Heart right ventricle (tissue), 16 donors: ENCODE measurements at regions not wholly inside any gene's neighbourhood (a gene's known extent, or its start where the extent isn't known, plus 50 kb on each side); places are given as distances from the start of the nearest gene placed in this dataset.

Source experiments
- ATAC-seq, 8 donors: fragments of 200-7000 bp; cut with Tn5 transposase; one replicate each; pipeline ENCODE4 v1.9.1; 2020; ENCODE audit warnings: mild to moderate bottlenecking in 8 of 8, moderate library complexity in 8 of 8, moderate number of reproducible peaks in 1 of 8
- DNase-seq, 2 donors: peaks; one replicate each; pipeline ENCODE4 v3.0.0-alpha.2; 2020
- H3K27ac ChIP-seq, 10 donors: fragments of 200-600 bp; sonication (generic) in 2 of 10; one replicate each; pipeline versions ENCODE4 v1.5.0 to v1.8.0; 2020 to 2022; ENCODE audit warnings: mild to moderate bottlenecking in 3 of 10
- H3K27me3 ChIP-seq, 7 donors: fragments of 200-600 bp; one replicate each; pipeline ENCODE4 v1.8.0; 2021 to 2022; ENCODE audit warnings: mild to moderate bottlenecking in 2 of 7
- H3K36me3 ChIP-seq, 9 donors: fragments of 200-600 bp; sonication (generic) in 1 of 9; one replicate each; pipeline versions ENCODE4 v1.5.0 to v1.8.0; 2020 to 2022; ENCODE audit warnings: mild to moderate bottlenecking in 2 of 9
- H3K4me1 ChIP-seq, 9 donors: fragments of 200-600 bp; sonication (generic) in 1 of 9; one replicate each; pipeline versions ENCODE4 v1.5.0 to v1.8.0; 2020 to 2022; ENCODE audit warnings: mild to moderate bottlenecking in 4 of 9
- H3K4me3 ChIP-seq, 10 donors: fragments of 200-600 bp; sonication (generic) in 2 of 10; one replicate each; pipeline versions ENCODE4 v1.5.0 to v1.8.0; 2020 to 2022; ENCODE audit warnings: mild to moderate bottlenecking in 7 of 10, moderate library complexity in 2 of 10
- H3K9me3 ChIP-seq, 11 donors: fragments of 200-600 bp in 10 of 11; sonication (generic) in 2 of 11; one replicate each; pipeline versions ENCODE4 v1.5.0 to v1.8.0; 2013 to 2022; ENCODE audit warnings: mild to moderate bottlenecking in 2 of 11, control low read depth in 1 of 11, moderate library complexity in 1 of 11
- WGBS, 2 donors: extraction: QIAGEN DNeasy Blood & Tissue Kit; methylation state at CpG; one replicate each; pipeline ENCODE4 v1.1.7; 2013; ENCODE audit warnings: inconsistent platforms in 1 of 2; 5-methylcytosine and 5-hydroxymethylcytosine counted together
- intact Hi-C, 10 donors: fragments of 100-400 bp; cut with DNase I; formaldehyde crosslinking; loops; one replicate each; pipeline versions ENCODE4 v1.11.1 to v1.14.2; 2022
- TF ChIP-seq, protein P1 (sequence below), 9 donors: fragments of 200-600 bp; sonication (generic) in 2 of 9; IDR thresholded peaks; one replicate each; pipeline versions ENCODE4 v1.5.0 to v1.8.0; 2021 to 2022; ENCODE audit warnings: antibody characterized with exemption in 9 of 9, mild to moderate bottlenecking in 5 of 9, moderate library complexity in 1 of 9
- donor health status: Arrhythmogenic right ventricular cardiomyopathy.
- donor health status: ischemic (EF 13 %, LVEDD 7.1; RV severe dilation, severe dysfunction).
- donor health status: healthy with polysubstance abuse.
- donor health status: DM: no; HTN: yes; CAD: no.
- donor health status: DM: no; HTN: no; CAD: no.
- donor health status: ischemic (EF 25% LVEDD 6.9; RV normal size, moderate dysfunction).
- donor health status: ischemic (EF 25% LVEDD 5.7; RV mildly dilated, moderate dysfunction).
- donor health status: healthy.
- donor health status: DM: yes; HTN: yes; CAD: no.
- donor health status: Ischemic cardiomyopathy.
- donor health status: ischemic (EF 35%, LVEDD 5.7; RV mildly dilated, moderate dysfunction).
- donor health status: nonischemic (EF 11% LVEDD 7.7; RV severe dilation, severe dysfunction).
- donor health status: DM: yes; HTN: yes; CAD: no.
- donor health status: PGD.
- donor health status: ischemic (EF 29% LVEDD 5.4; RV normal size, mild dysfunction).
- donor health status: nonischemic (EF 23%, LVEDD 6.1; RV moderate dilation, normal function).

DNA sequence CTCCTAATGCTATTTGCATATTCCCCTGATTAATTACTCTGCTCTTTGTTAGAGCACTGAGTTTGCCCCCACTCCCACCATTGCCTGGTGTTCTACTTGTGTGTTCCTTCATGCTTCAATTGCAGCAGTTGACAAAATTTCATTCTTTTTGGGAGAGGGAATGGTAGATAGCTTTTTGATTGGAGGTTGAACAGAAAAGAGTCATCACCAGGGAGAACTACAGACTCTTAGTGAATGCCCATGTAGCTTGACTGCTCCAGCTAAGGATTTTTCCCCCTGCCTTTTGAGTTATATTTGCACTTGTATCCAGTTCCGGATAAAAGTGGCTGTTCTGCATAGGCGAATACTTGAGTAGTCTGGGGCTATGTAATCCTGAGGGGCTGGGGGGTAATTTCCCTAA is 183.9 kb downstream of the ETNK1 start:
- no peaks in the 10 kb centered on the region for H3K36me3 ChIP-seq
- ATAC-seq = no peak
- intact Hi-C loops = no loop called here
- H3K4me3 ChIP-seq = no peak overlapping the region
- WGBS, 2 donors = 83 to 93% methylated on average over 2 of the region's 2 CpGs
- TF ChIP-seq, protein P1, sequence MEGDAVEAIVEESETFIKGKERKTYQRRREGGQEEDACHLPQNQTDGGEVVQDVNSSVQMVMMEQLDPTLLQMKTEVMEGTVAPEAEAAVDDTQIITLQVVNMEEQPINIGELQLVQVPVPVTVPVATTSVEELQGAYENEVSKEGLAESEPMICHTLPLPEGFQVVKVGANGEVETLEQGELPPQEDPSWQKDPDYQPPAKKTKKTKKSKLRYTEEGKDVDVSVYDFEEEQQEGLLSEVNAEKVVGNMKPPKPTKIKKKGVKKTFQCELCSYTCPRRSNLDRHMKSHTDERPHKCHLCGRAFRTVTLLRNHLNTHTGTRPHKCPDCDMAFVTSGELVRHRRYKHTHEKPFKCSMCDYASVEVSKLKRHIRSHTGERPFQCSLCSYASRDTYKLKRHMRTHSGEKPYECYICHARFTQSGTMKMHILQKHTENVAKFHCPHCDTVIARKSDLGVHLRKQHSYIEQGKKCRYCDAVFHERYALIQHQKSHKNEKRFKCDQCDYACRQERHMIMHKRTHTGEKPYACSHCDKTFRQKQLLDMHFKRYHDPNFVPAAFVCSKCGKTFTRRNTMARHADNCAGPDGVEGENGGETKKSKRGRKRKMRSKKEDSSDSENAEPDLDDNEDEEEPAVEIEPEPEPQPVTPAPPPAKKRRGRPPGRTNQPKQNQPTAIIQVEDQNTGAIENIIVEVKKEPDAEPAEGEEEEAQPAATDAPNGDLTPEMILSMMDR (IDR thresholded peaks at IDR 0.05) = no peak
- peaks cover 0 to 3% (median 0%) of the 10 kb centered on the region in 7 donors for H3K27me3 ChIP-seq
- peaks cover 0 to 6% (median 0%) of the 10 kb centered on the region in 11 donors for H3K9me3 ChIP-seq
- no peak for DNase-seq
- no peaks in the 10 kb centered on the region for H3K4me1 ChIP-seq
- H3K27ac ChIP-seq = no peak overlapping the region

DNA sequence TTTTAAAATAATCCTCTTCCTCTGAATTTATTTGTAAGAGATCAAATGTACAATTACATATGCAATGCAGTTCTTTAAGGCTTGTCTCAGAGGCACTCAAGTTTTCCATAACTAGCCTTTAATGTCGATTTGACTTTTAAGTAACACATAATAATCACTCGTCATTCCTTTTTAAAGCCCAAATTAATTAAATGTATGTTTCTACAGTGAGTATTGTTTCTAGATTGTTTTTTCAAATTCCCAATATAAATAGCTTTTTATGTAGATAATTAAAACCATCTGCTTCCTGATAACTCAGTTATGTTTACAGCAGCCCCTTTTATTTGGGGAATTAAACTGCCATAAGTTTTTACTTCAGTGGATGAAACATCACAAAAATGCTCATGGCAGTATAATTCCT is 185.1 kb downstream of the ETNK1 start:
- no peaks in the 10 kb centered on the region for H3K36me3 ChIP-seq
- DNase-seq (no peak), ATAC-seq (no peak)
- H3K4me3 ChIP-seq = no peak overlapping the region
- H3K27ac ChIP-seq = no peak overlapping the region
- intact Hi-C loops = no loop called here
- TF ChIP-seq, protein P1 (IDR thresholded peaks at IDR 0.05) = no peak
- H3K9me3 ChIP-seq = no peaks in the 10 kb centered on the region
- peaks cover 0 to 3% (median 0%) of the 10 kb centered on the region in 7 donors for H3K27me3 ChIP-seq
- H3K4me1 ChIP-seq = no peaks in the 10 kb centered on the region
- WGBS, 2 donors = 71 to 79% methylated on average over 2 of the region's 2 CpGs

DNA sequence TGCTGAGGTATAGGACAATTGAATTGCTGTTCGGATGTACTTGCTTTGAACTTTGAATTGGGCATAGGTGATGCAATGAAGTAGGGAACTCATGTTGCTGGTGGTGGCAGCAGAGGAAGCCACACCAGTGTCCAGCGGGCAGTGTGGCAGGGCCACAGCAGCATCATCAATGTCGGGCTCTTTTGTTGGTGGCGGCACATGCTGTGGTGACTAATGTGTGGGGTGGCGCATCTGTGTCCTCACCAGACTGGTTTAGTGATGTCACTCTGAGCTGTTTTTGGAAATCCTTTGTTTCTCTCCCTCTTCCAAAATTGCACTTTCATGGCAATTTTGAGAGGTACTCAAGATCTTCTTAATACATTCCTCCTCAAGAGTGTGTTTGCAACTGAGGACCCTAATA is 187.6 kb downstream of the ETNK1 start:
- H3K4me3 ChIP-seq = no peak overlapping the region
- no peak for DNase-seq
- H3K36me3 ChIP-seq = no peaks in the 10 kb centered on the region
- H3K27me3 ChIP-seq = peaks cover 0 to 3% (median 0%) of the 10 kb centered on the region in 7 donors
- H3K9me3 ChIP-seq = no peaks in the 10 kb centered on the region
- ATAC-seq = no peak
- H3K27ac ChIP-seq = no peak overlapping the region
- intact Hi-C loops = no loop called here
- no peaks in the 10 kb centered on the region for H3K4me1 ChIP-seq
- TF ChIP-seq, protein P1 (IDR thresholded peaks at IDR 0.05) = no peak
- 90 to 93% methylated on average over 5 of the region's 5 CpGs for WGBS, 2 donors

DNA sequence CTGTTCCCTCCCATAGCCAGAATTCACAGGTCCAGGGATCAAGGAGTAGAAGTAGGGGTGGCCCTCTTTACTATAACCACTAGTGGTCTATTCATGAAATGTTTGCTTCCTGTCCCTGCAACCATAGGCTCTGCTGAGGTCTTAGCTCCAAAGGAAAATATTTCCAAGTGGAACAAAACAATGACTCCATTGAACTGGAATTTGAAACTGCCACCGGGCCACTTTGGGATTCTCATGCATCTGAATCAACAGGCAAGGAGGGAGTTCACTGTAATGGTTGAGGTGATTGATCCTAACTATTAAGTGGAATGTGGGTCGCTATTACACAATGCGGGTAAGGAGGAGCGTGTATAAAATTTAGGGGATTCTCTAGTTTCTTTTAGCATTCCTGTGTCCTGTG is 197.0 kb downstream of the ETNK1 start:
- intact Hi-C loops = loop anchor here in 1 of 10 donors (10.0 kb wide), 1 partner anchor 97 kb away; no protein-coding TSS in a partner anchor
- TF ChIP-seq, protein P1 (IDR thresholded peaks at IDR 0.05) = no peak
- Histone ChIP-seq H3K9me3 (peaks cover 0 to 13% (median 3%) of the 10 kb centered on the region in 11 donors), H3K27me3 (no peaks in the 10 kb centered on the region), H3K36me3 (no peaks in the 10 kb centered on the region), H3K4me1 (no peaks in the 10 kb centered on the region), H3K4me3 (no peak overlapping the region), H3K27ac (no peak overlapping the region)
- 83 to 87% methylated on average over 4 of the region's 4 CpGs for WGBS, 2 donors
- no peak for ATAC-seq
- DNase-seq = no peak
